ENCODE measurements at regions not wholly inside any gene's neighbourhood (a gene's known extent, or its start where the extent isn't known, plus 50 kb on each side); places are given as distances from the start of the nearest gene placed in this dataset.
"Not testable (repeated sequence)": the region's sequence is repeated elsewhere in the genome, so short reads cannot be mapped to it uniquely, and the experiment has no call there.

- no peak overlapping the region for H3K4me3 ChIP-seq (ENCODE audit: control insufficient read depth, low read depth, low read length)
- DNase-seq (ENCODE audit: low read depth), result no peak
- no peak for TF ChIP-seq CTCF (conservative IDR thresholded peaks at IDR 0.05; ENCODE audit: control insufficient read depth, insufficient read depth, low read depth, low read length)
Measured at GRCh38 chr12:112710414-112710813, 81.1 kb upstream of the RPH3A start.

- no peak for DNase-seq (ENCODE audit: low read depth)
- TF ChIP-seq CTCF (conservative IDR thresholded peaks at IDR 0.05; ENCODE audit: control insufficient read depth, insufficient read depth, low read depth, low read length), result no peak
- no peak overlapping the region for H3K4me3 ChIP-seq (ENCODE audit: control insufficient read depth, low read depth, low read length)
Measured at GRCh38 chr12:112711026-112711425, 80.5 kb upstream of the RPH3A start.

- H3K4me3 ChIP-seq (ENCODE audit: control insufficient read depth, low read depth, low read length), result no peak overlapping the region
- no peak for TF ChIP-seq CTCF (conservative IDR thresholded peaks at IDR 0.05; ENCODE audit: control insufficient read depth, insufficient read depth, low read depth, low read length)
- DNase-seq (ENCODE audit: low read depth), result no peak
Measured at GRCh38 chr12:112711507-112711906, 80.0 kb upstream of the RPH3A start.

DNA sequence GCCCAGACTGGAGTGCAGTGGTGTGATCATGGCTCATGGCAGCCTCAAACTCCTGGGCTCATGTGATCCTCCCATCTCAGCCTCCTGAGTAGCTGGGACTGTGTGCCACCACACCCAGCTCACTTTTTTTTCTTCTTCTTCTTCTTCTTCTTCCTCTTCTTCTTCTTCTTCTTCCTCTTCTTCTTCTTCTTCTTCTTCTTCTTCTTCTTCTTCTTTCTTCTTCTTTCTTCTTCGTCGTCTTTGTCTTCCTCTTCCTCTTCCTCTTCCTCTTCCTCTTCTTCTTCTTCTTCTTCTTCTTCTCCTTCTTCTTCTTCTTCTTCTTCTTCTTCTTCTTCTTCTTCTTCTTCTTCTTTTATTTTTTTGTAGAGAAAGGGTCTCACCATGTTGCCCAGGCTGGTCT, 78.8 kb upstream of the RPH3A start:
- not testable (repeated sequence) for H3K4me3 ChIP-seq (ENCODE audit: control insufficient read depth, low read depth, low read length); DNase-seq (ENCODE audit: low read depth)

DNA sequence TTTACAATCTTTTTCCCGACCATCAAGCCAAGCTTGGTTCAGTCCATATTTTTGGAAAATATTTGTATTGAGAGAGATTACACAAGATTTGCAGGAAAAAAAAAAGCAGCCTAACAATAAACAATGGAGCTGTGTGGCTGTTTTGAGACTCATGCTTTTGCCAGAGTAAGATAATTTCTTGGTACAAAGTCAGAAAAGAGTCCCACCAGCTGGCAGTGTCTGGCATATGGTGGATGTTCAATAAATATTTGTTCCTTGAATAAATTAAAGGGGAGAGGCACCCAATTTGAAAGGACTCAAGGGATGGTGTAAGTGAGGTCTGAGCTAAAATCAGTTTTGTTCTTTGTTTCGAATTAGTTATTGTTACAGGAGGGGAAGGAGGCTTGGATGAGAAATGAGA, 78.1 kb upstream of the RPH3A start:
- H3K4me3 ChIP-seq (ENCODE audit: control insufficient read depth, low read depth, low read length), result no peak overlapping the region
- no peak for DNase-seq (ENCODE audit: low read depth)
- no peak for TF ChIP-seq CTCF (conservative IDR thresholded peaks at IDR 0.05; ENCODE audit: control insufficient read depth, insufficient read depth, low read depth, low read length)

DNA sequence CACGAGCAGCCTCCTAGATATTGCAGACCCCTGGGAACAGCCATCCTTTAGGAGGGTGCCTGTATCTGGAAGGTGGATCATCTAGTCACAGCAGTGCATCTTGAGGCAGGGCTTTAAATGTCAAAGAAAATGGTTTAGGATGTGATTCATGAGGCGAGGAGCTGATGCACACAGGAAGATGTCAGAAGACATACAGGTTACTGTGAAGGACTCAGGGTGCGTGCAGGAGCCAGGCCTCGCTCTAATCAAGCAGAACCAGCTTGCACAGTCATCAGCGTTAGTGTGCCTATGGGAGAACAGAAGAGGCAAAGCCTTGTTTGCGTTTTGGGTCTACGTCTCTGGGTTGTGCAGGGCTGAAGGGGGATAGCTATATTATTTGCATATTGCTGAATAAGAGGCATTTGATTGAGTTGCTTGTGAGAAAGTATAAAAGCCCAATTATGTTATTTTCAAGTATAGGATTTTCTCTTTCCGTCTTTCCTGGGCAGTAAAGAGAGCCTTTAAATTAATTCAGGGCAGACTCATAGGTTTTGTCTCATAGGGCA, 77.3 kb upstream of the RPH3A start:
- TF ChIP-seq CTCF (conservative IDR thresholded peaks at IDR 0.05; ENCODE audit: control insufficient read depth, insufficient read depth, low read depth, low read length), result no peak

GRCh38 chr12:112716099-112717093, 75.2 kb upstream of the RPH3A start:
- H3K4me3 ChIP-seq (ENCODE audit: control insufficient read depth, low read depth, low read length), result no peak overlapping the region
- no peak for DNase-seq (ENCODE audit: low read depth)
- TF ChIP-seq CTCF (conservative IDR thresholded peaks at IDR 0.05; ENCODE audit: control insufficient read depth, insufficient read depth, low read depth, low read length), result no peak

More for the DNA sequence above, 77.3 kb upstream of the RPH3A start:
- no peak overlapping the region for H3K4me3 ChIP-seq (ENCODE audit: control insufficient read depth, low read depth, low read length)
- no peak for DNase-seq (ENCODE audit: low read depth)

All from fibroblast of mammary gland (primary cell).